Smooth muscle cell (in vitro differentiated cells): ENCODE measurements at regions not wholly inside any gene's neighbourhood (a gene's known extent, or its start where the extent isn't known, plus 50 kb on each side); places are given as distances from the start of the nearest gene placed in this dataset.

Source experiments
- DNase-seq: peaks from one replicate; lab custom pipeline; 2025; ENCODE audit not compliant: unreplicated experiment; lab: John Stamatoyannopoulos, UW
- H2AFZ ChIP-seq: fragments of 200-600 bp; sonication (generic); 2 replicates; pipeline ENCODE4 v1.6.0; 2016; ENCODE audit warnings: antibody characterized with exemption, low read depth, mild to moderate bottlenecking
- H3F3A ChIP-seq: fragments of 200-600 bp; sonication (generic); 2 replicates; pipeline ENCODE4 v1.6.0; 2017; ENCODE audit warnings: antibody characterized with exemption, low read depth
- H3K27ac ChIP-seq: fragments of 200-600 bp; sonication (generic); 2 replicates; pipeline ENCODE4 v1.5.1; 2016; ENCODE audit warnings: low read depth, mild to moderate bottlenecking
- H3K27me3 ChIP-seq: fragments of 200-600 bp; sonication (generic); 2 replicates; pipeline ENCODE4 v1.6.1; 2016; ENCODE audit warnings: low read depth, mild to moderate bottlenecking
- H3K36me3 ChIP-seq: fragments of 200-600 bp; sonication (generic); 2 replicates; pipeline ENCODE4 v1.5.1; 2016; ENCODE audit warnings: low read depth
- H3K4me1 ChIP-seq: fragments of 200-600 bp; sonication (generic); 2 replicates; pipeline ENCODE4 v1.5.1; 2016; ENCODE audit warnings: low read depth
- H3K4me2 ChIP-seq: fragments of 200-600 bp; sonication (generic); 2 replicates; pipeline ENCODE4 v1.6.0; 2016; ENCODE audit warnings: mild to moderate bottlenecking
- H3K4me3 ChIP-seq: fragments of 200-600 bp; sonication (generic); 2 replicates; pipeline ENCODE4 v1.5.1; 2016; ENCODE audit warnings: mild to moderate bottlenecking
- H3K79me2 ChIP-seq: fragments of 200-600 bp; sonication (generic); 2 replicates; pipeline ENCODE4 v1.6.0; 2016; ENCODE audit warnings: low read depth, mild to moderate bottlenecking
- H3K9ac ChIP-seq: fragments of 200-600 bp; sonication (generic); 2 replicates; pipeline ENCODE4 v1.6.0; 2016; ENCODE audit warnings: low read depth
- H3K9me3 ChIP-seq: fragments of 200-600 bp; sonication (generic); replicated peaks from 2 replicates; pipeline ENCODE4 v1.5.1; 2016; ENCODE audit warnings: low read depth
- H4K20me1 ChIP-seq: fragments of 200-600 bp; sonication (generic); 2 replicates; pipeline ENCODE4 v1.6.0; 2016; ENCODE audit warnings: low read depth
- WGBS: methylation state at CpG from one replicate; pipeline ENCODE4 v1.1.7; 2016; ENCODE audit warnings: low lambda C conversion rate; 5-methylcytosine and 5-hydroxymethylcytosine counted together
- TF ChIP-seq, protein P1 (sequence below): fragments of 200-600 bp; sonication (generic); IDR thresholded peaks from 2 replicates; pipeline ENCODE4 v1.5.1; 2017; ENCODE audit warnings: borderline replicate concordance, mild to moderate bottlenecking, antibody characterized with exemption; ENCODE audit not compliant: insufficient read depth, poor library complexity, severe bottlenecking

DNA sequence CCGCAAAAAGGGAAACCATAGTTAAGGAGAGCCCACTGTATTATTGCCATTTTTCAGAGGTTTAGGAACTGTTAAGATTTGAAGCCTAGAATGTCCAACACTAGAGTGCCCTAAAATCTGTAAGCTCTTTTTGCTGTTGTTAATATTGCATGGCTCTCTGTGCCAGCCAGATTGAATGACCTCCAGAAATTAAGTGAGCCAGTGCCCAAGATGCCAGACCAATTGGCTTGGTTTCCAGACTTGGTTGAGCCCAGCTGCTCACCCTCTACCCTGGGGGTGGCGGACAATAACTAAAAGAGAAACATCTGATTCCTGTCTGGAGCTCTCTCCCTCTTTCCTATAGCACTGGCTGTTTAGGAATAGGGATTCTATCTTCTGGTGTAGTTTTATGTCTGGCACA is 340.1 kb downstream of the PHF14 start:
- Histone ChIP-seq H3K4me3 (no peak overlapping the region), H3K27me3 (no peaks in the 10 kb centered on the region), H3K27ac (no peak overlapping the region), H4K20me1 (no peaks in the 10 kb centered on the region), H3K4me1 (peaks cover 3% of the 10 kb centered on the region), H3K9me3 (no peaks in the 10 kb centered on the region), H3K4me2 (no peak overlapping the region), H3K79me2 (no peaks in the 10 kb centered on the region), H3K9ac (no peak overlapping the region), H3K36me3 (no peaks in the 10 kb centered on the region), H3F3A (no peaks in the 10 kb centered on the region), H2AFZ (no peak overlapping the region)
- WGBS, result 96% methylated on average over 2 of the region's 2 CpGs
- DNase-seq, result no peak
- TF ChIP-seq, protein P1, sequence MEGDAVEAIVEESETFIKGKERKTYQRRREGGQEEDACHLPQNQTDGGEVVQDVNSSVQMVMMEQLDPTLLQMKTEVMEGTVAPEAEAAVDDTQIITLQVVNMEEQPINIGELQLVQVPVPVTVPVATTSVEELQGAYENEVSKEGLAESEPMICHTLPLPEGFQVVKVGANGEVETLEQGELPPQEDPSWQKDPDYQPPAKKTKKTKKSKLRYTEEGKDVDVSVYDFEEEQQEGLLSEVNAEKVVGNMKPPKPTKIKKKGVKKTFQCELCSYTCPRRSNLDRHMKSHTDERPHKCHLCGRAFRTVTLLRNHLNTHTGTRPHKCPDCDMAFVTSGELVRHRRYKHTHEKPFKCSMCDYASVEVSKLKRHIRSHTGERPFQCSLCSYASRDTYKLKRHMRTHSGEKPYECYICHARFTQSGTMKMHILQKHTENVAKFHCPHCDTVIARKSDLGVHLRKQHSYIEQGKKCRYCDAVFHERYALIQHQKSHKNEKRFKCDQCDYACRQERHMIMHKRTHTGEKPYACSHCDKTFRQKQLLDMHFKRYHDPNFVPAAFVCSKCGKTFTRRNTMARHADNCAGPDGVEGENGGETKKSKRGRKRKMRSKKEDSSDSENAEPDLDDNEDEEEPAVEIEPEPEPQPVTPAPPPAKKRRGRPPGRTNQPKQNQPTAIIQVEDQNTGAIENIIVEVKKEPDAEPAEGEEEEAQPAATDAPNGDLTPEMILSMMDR, result no peak

DNA sequence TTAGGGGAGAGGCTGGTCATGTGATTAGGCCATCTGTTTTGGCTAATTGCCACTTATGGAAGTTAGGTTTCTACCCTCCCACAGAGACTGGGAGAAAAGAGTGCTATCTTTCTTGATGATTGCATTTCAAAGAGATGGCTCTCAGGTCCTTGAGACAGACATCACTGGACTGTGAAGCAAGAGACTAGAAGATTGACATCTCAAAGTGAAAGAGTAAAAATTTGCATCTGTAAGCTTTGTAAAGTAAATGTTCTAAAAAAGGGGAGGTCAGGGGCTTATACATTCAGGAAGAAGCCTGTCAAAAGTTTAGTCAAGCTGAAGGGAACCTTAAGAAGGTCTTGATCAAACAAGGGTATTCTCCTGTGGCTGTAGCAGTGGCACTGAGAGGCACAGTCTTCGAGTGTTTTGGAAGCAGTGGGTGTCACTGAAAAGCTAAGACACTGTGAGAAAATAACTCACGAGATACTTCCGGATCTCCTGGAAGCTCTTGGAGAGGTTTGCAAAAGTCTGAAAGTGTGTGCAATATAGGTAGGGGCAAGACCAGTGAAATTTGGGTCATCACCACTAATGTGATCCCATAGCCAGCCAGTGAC is 342.1 kb downstream of the PHF14 start:
- Histone ChIP-seq H3K4me1 (peaks cover 3% of the 10 kb centered on the region), H3K4me2 (no peak overlapping the region), H3F3A (no peaks in the 10 kb centered on the region), H3K9ac (no peak overlapping the region), H3K79me2 (no peaks in the 10 kb centered on the region), H2AFZ (no peak overlapping the region), H3K9me3 (no peaks in the 10 kb centered on the region), H3K36me3 (no peaks in the 10 kb centered on the region), H4K20me1 (no peaks in the 10 kb centered on the region), H3K27me3 (no peaks in the 10 kb centered on the region), H3K4me3 (no peak overlapping the region), H3K27ac (no peak overlapping the region)
- TF ChIP-seq, protein P1, result no peak
- no peak for DNase-seq
- 90% methylated on average over 3 of the region's 3 CpGs for WGBS

DNA sequence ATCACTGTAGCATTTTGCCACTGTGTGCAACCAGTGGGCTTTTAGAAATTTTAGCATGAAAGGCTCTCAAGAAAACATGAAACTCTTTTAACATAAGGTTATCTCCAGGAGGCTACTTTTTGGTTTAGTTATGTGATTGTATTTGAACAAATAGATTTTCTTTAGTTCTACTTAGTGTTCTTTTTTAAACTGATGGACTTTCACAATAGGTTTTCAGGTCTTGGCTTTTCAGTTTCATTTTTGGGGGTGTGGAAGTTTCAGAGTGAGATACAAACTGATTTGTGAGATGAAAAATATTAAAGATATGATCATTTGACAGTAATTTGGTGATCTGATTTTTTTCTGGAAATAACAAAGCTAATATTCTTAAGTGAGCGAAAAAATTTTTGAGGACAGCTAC is 344.1 kb downstream of the PHF14 start:
- H2AFZ ChIP-seq, result no peak overlapping the region
- DNase-seq, result no peak
- H3K9me3 ChIP-seq, result no peaks in the 10 kb centered on the region
- no peak overlapping the region for H3K27ac ChIP-seq
- 90% methylated on average over 1 of the region's 1 CpG for WGBS
- no peaks in the 10 kb centered on the region for H3K36me3 ChIP-seq
- TF ChIP-seq, protein P1, result no peak
- H3F3A ChIP-seq, result no peaks in the 10 kb centered on the region
- H3K79me2 ChIP-seq, result no peaks in the 10 kb centered on the region
- no peaks in the 10 kb centered on the region for H3K27me3 ChIP-seq
- H4K20me1 ChIP-seq, result no peaks in the 10 kb centered on the region
- no peak overlapping the region for H3K4me3 ChIP-seq
- peaks cover 3% of the 10 kb centered on the region for H3K4me1 ChIP-seq
- no peak overlapping the region for H3K9ac ChIP-seq
- H3K4me2 ChIP-seq, result no peak overlapping the region

DNA sequence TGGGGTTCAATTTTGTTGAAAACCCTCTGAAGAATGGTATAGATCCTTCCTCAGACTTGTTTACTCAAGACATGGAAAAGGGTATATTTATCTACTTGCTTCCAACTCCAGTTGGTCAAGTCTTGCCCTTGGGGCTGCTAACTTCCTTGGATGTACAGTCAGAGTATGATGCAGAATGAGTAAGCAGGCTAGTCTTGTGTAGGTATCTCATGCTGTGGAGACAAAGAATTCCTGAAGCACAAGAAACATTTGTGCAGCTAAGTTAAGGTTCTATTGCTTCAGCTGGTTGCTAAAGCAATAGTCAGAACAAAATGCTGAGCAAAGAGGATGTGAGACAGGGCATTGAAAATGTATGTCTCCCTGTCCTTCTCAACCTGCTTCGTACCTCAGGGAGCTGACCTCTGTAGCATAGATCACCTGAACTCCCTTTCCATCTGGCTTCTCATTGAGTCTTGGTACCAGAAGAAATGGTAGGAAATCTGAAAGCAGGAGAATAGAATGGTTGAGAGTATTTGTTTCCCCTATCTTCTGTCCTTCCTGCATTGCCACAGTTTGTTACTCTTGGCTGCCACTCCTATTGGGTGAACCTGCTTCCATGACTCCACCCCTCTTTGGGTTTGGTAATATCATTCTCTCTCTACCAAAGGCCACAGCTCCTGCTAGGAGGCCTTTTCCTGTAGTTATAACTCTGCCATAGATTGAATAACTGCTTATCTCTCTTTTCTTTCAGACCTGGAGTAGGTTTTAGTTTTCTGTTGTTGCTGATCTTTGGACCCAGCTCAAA is 346.0 kb downstream of the PHF14 start:
- no peaks in the 10 kb centered on the region for H3K9me3 ChIP-seq
- no peak overlapping the region for H2AFZ ChIP-seq
- H3K4me1 ChIP-seq, result peaks cover 3% of the 10 kb centered on the region
- H3K9ac ChIP-seq, result no peak overlapping the region
- no peak overlapping the region for H3K27ac ChIP-seq
- H4K20me1 ChIP-seq, result no peaks in the 10 kb centered on the region
- H3K4me3 ChIP-seq, result no peak overlapping the region
- no peaks in the 10 kb centered on the region for H3F3A ChIP-seq
- H3K79me2 ChIP-seq, result no peaks in the 10 kb centered on the region
- 85% methylated on average over 1 of the region's 1 CpG for WGBS
- H3K27me3 ChIP-seq, result no peaks in the 10 kb centered on the region
- H3K36me3 ChIP-seq, result no peaks in the 10 kb centered on the region
- DNase-seq, result no peak
- TF ChIP-seq, protein P1, result no peak
- H3K4me2 ChIP-seq, result no peak overlapping the region
